ENCODE measurements at regions not wholly inside any gene's neighbourhood (a gene's known extent, or its start where the extent isn't known, plus 50 kb on each side); places are given as distances from the start of the nearest gene placed in this dataset.

- POLR2A ChIA-PET: no interaction called here
- TF ChIP-seq ZNF384 (IDR thresholded peaks at IDR 0.05) (no peak), ARNT (IDR thresholded peaks at IDR 0.05) (no peak), SP1 (IDR thresholded peaks at IDR 0.05) (no peak), FOXM1 (IDR thresholded peaks at IDR 0.05; ENCODE audit: borderline replicate concordance) (no peak), BHLHE40 (IDR thresholded peaks at IDR 0.05; ENCODE audit: borderline replicate concordance) (no peak), ELF4 (IDR thresholded peaks at IDR 0.05) (no peak), LEF1 (IDR thresholded peaks at IDR 0.05; ENCODE audit: borderline replicate concordance) (no peak), L3MBTL2 (conservative IDR thresholded peaks at IDR 0.05) (no peak), SUZ12 (IDR thresholded peaks at IDR 0.05) (no peak), FOXA1 (IDR thresholded peaks at IDR 0.05) (no peak)
- no peak for DNase-seq (ENCODE audit: extremely low spot score)
- CTCF ChIA-PET: no interaction called here
Observed at GRCh38 chr15:87267798-87268197, 988.7 kb downstream of the NTRK3 start.

- DNase-seq (ENCODE audit: extremely low spot score): no peak
- POLR2A ChIA-PET: no interaction called here
- TF ChIP-seq HDGF (IDR thresholded peaks at IDR 0.05; ENCODE audit: borderline replicate concordance): no peak
- no peak for TF ChIP-seq LEF1 (IDR thresholded peaks at IDR 0.05; ENCODE audit: borderline replicate concordance)
- no peak for TF ChIP-seq PKNOX1 (IDR thresholded peaks at IDR 0.05)
- no peak for TF ChIP-seq ZNF384 (IDR thresholded peaks at IDR 0.05)
- TF ChIP-seq FOXM1 (IDR thresholded peaks at IDR 0.05; ENCODE audit: borderline replicate concordance): no peak
- no peak for TF ChIP-seq SP1 (IDR thresholded peaks at IDR 0.05)
- TF ChIP-seq ARNT (IDR thresholded peaks at IDR 0.05): no peak
- no peak for TF ChIP-seq SUZ12 (IDR thresholded peaks at IDR 0.05)
- TF ChIP-seq L3MBTL2 (conservative IDR thresholded peaks at IDR 0.05): no peak
- TF ChIP-seq NFRKB (IDR thresholded peaks at IDR 0.05): no peak
- TF ChIP-seq FOXA1 (IDR thresholded peaks at IDR 0.05): no peak
- no peak for TF ChIP-seq BHLHE40 (IDR thresholded peaks at IDR 0.05; ENCODE audit: borderline replicate concordance)
- no peak for TF ChIP-seq ELF4 (IDR thresholded peaks at IDR 0.05)
- no peak for TF ChIP-seq TARDBP (IDR thresholded peaks at IDR 0.05)
- TF ChIP-seq FOXK2 (IDR thresholded peaks at IDR 0.05): no peak
- no peak for TF ChIP-seq CTBP1 (IDR thresholded peaks at IDR 0.05; ENCODE audit: borderline replicate concordance)
- CTCF ChIA-PET: no interaction called here
Observed at GRCh38 chr15:87263871-87264270, 992.7 kb downstream of the NTRK3 start.

GRCh38 chr15:87263296-87263695, 993.2 kb downstream of the NTRK3 start:
- TF ChIP-seq HDGF (IDR thresholded peaks at IDR 0.05; ENCODE audit: borderline replicate concordance) (no peak), SUZ12 (IDR thresholded peaks at IDR 0.05) (no peak), ARNT (IDR thresholded peaks at IDR 0.05) (no peak), SP1 (IDR thresholded peaks at IDR 0.05) (no peak), ZNF384 (IDR thresholded peaks at IDR 0.05) (no peak), ELF4 (IDR thresholded peaks at IDR 0.05) (no peak), FOXA1 (IDR thresholded peaks at IDR 0.05) (no peak), PKNOX1 (IDR thresholded peaks at IDR 0.05) (no peak), FOXM1 (IDR thresholded peaks at IDR 0.05; ENCODE audit: borderline replicate concordance) (no peak), NFRKB (IDR thresholded peaks at IDR 0.05) (no peak), BHLHE40 (IDR thresholded peaks at IDR 0.05; ENCODE audit: borderline replicate concordance) (no peak), CTBP1 (IDR thresholded peaks at IDR 0.05; ENCODE audit: borderline replicate concordance) (no peak), TARDBP (IDR thresholded peaks at IDR 0.05) (no peak), L3MBTL2 (conservative IDR thresholded peaks at IDR 0.05) (no peak), LEF1 (IDR thresholded peaks at IDR 0.05; ENCODE audit: borderline replicate concordance) (no peak), FOXK2 (IDR thresholded peaks at IDR 0.05) (no peak)

GRCh38 chr15:87245592-87245991, 1010.9 kb downstream of the NTRK3 start:
- TF ChIP-seq ARNT (IDR thresholded peaks at IDR 0.05): no peak
- no peak for DNase-seq (ENCODE audit: extremely low spot score)
- POLR2A ChIA-PET: no interaction called here
- CTCF ChIA-PET: no interaction called here

More at GRCh38 chr15:87263296-87263695, 993.2 kb downstream of the NTRK3 start:
- no peak for DNase-seq (ENCODE audit: extremely low spot score)
- ChIA-PET CTCF (no interaction called here), POLR2A (no interaction called here)

GRCh38 chr15:87243474-87243873, 1013.1 kb downstream of the NTRK3 start:
- CTCF ChIA-PET: no interaction called here
- POLR2A ChIA-PET: no interaction called here

GRCh38 chr15:87239582-87240230, 1016.8 kb downstream of the NTRK3 start:
- no peak for TF ChIP-seq FOXM1 (IDR thresholded peaks at IDR 0.05; ENCODE audit: borderline replicate concordance)
- TF ChIP-seq PKNOX1 (IDR thresholded peaks at IDR 0.05): no peak
- TF ChIP-seq CTBP1 (IDR thresholded peaks at IDR 0.05; ENCODE audit: borderline replicate concordance): no peak
- no peak for TF ChIP-seq BHLHE40 (IDR thresholded peaks at IDR 0.05; ENCODE audit: borderline replicate concordance)
- TF ChIP-seq FOXA1 (IDR thresholded peaks at IDR 0.05): no peak
- no peak for TF ChIP-seq ZNF384 (IDR thresholded peaks at IDR 0.05)
- TF ChIP-seq FOXK2 (IDR thresholded peaks at IDR 0.05): no peak
- TF ChIP-seq NFRKB (IDR thresholded peaks at IDR 0.05): no peak
- TF ChIP-seq TARDBP (IDR thresholded peaks at IDR 0.05): no peak
- no peak for TF ChIP-seq L3MBTL2 (conservative IDR thresholded peaks at IDR 0.05)
- TF ChIP-seq LEF1 (IDR thresholded peaks at IDR 0.05; ENCODE audit: borderline replicate concordance): no peak
- TF ChIP-seq ELF4 (IDR thresholded peaks at IDR 0.05): no peak
- no peak for TF ChIP-seq HDGF (IDR thresholded peaks at IDR 0.05; ENCODE audit: borderline replicate concordance)
- TF ChIP-seq SP1 (IDR thresholded peaks at IDR 0.05): no peak
- no peak for TF ChIP-seq ARNT (IDR thresholded peaks at IDR 0.05)
- no peak for TF ChIP-seq SUZ12 (IDR thresholded peaks at IDR 0.05)
- ChIA-PET CTCF (no interaction called here), POLR2A (no interaction called here)
- DNase-seq (ENCODE audit: extremely low spot score): no peak

More at GRCh38 chr15:87243474-87243873, 1013.1 kb downstream of the NTRK3 start:
- DNase-seq (ENCODE audit: extremely low spot score): no peak
- TF ChIP-seq TARDBP (IDR thresholded peaks at IDR 0.05): no peak
